HG03135 (cell line): ENCODE measurements at regions not wholly inside any gene's neighbourhood (a gene's known extent, or its start where the extent isn't known, plus 50 kb on each side); places are given as distances from the start of the nearest gene placed in this dataset.

Experiments used
- ATAC-seq: cut with Tn5 transposase; IDR thresholded peaks from one replicate; pipeline ENCODE4 v1.9.1; 2021; ENCODE audit warnings: mild to moderate bottlenecking, moderate library complexity; ENCODE audit not compliant: unreplicated experiment

DNA sequence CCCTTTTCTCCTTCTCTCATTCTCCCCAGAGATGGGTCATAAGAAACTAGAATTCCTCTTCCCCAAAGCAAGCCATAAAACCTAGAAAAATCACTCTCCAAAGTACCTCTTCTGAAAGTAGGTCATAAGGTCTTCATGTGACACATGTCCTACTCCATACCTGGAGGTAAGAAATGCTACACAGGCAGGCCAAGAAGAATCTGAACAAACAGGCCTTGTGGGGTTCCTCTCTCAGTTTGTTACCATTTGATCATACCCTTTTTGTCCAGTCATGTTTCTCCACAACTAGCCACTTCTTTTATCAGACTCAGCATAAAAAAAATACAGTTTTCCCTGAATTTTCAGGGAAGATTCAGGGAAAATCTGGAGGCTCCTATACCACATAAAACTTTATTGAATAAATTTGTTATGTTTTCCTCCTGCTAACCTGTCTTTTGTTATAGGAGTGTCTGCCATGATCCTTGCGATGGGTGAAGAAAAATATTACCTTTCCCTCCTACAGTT, 134.4 kb upstream of the LMO4 start:
- ATAC-seq: no peak

DNA sequence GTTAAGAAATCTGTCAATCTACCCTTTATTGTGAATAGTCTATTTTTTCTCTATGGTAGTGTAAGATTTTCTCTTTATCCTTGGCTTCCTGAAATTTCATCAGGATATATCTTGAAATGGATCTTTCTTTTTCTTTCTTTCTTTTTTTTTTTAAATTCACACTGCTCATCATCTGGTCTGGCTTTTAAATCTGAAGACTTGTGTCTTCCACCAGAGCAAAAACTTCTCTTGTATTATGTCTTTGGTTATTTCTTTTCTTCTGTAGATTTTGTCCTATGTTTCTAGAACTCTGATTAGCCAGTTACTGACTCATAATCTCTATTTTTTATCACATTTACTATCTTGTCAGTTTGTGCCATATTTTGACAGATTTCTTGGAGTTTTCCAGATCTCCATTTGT, 133.8 kb upstream of the LMO4 start:
- ATAC-seq: no peak

GRCh38 chr1:87196110-87196827, 132.4 kb upstream of the LMO4 start:
- no peak for ATAC-seq

GRCh38 chr1:87197156-87197555, 131.5 kb upstream of the LMO4 start:
- no peak for ATAC-seq

DNA sequence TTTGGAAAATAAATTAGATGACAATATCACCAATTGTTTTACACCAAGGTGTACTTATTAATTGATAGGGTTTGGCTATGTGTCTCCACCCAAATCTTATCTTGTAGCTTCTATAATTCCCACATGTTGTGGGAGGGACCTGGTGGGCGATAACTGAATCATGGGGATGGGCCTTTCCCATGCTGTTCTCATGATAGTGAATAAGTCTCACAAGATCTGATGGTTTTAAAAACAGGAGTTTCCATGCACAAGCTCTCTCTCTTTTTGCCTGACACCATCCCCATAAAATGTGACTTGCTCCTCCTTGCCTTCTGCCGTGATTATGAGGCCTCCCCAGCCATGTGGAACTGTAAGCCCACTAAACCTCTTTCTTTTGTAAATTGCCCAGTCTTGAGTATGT, 131.0 kb upstream of the LMO4 start:
- ATAC-seq: no peak

GRCh38 chr1:87200875-87201638, 127.6 kb upstream of the LMO4 start:
- ATAC-seq: no peak

DNA sequence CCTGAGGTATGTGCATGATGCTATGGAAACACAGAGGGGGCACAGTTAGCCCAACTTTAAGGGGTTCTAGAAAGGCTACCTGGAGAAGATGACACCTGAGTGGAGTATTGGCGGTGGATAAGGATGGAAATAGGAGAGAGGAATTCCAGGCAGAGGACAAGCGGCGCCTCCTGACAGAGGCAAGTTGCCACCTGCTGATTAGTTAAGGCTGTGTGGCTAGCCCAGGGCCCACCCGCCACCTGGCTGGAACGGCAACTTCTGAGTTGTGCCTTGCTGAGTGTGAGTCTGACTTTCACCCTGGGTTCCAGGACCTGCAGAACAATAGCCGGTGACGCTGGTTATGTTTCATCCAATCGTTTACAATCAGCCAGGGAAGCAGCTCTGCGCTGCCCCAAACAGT, 126.9 kb upstream of the LMO4 start:
- no peak for ATAC-seq

- ATAC-seq: no peak
Observed at GRCh38 chr1:87202451-87202850, 126.2 kb upstream of the LMO4 start.

DNA sequence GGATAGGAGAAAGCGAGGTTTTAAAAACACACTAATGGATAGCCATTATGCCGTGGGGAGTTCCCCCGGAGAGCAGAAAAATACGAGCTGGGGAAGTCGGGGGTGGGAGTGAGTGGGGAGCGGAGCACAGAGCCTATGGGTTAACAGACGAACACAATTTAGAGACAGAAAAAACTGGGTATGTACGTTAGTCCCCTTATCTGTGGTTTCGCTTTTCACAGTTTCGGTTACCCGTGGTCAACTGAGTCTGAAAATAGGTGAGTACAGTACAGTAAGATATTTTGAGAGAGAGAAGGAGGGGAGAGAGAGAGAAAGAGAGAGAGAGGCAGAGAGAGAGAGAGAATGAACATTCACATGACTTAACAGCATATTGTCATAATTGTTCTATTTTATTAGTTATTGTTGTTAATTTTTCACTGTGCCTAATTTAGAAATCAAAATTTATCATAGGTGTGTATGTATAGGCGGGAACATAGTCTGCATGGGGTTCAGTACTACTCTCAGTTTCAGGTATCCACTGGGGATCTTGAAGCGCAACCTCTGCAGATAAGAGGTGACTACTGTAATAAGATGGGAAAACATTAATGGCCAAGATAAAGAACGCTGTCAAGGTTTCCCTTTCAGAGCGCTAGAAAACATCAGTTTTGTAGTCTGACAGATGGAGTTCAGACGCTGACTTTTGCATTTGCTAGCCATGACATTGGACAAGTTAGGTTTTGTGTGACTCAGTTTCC, 125.6 kb upstream of the LMO4 start:
- peak; percentile 84 for ATAC-seq

DNA sequence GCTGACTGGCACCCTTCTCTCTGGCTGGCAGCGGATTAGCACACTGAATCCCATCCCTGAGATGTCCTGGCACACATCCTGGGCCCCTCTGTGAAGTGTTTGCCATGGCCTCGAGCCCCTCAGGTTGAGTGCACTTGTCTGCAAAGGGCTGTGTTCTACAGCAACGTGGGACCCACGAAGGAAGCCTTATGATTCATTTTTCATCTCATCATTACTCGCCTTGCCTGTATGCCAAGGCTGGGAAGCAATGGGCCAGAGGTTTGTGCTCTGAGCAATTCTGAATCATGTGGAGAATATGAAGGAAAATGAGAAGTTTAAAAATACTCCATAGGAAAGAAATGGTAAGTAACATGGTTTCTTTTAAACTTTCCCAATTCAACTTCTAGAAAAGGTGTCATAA, 124.8 kb upstream of the LMO4 start:
- no peak for ATAC-seq

GRCh38 chr1:87204441-87204840, 124.2 kb upstream of the LMO4 start:
- no peak for ATAC-seq

DNA sequence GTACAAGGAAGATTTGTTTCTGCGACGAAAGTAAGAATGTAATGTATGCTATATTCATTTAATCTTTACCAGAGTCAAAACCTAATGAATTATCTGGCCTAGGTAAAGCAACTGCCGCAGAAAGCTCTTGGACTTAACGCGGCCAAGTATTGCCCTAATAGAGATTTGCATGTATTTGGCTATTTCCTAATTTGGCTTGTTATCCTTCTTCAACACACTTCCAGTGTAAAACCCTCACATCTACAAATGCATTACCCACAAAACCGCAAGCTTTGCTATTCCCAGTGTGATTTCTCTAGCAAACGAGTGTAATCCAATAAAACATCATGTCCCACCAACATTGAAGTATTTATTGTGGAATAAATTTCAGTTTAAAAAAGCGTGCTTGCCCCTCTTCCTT, 123.8 kb upstream of the LMO4 start:
- no peak for ATAC-seq

DNA sequence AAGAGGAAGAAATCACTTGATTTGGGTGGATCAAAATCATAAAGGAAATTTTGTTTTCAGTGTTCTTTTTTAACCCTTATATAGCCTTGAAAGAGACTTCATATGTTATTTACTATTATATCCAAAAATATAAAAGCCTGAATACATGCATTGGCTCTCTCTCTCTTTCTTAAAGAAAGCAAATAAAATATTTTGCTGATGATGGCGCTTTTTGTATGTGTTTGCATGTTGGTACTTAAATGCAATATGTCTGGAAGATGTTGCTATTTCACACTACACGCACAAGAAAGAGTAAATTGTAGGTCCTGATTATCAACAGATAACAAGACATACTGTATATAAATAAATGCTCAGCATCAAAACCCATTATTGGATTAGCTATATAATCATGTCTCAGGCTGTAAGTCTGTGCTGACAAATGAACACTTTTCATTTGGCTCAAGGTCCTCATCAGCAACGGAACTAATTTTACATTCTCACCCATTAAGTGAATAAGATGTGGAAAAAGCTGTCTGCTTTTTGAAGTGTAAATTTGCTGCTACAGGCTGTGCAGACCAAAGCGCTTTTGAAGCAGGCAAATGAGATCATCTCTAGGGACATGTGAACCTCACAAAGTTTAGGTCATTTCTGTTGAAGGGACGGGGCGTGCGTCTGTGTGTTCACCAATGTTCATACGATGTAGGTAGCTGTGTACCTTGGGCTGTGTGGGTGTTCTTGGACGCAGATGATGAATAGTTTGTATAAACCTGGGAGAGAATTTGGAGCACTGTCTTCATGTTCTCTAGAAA, 122.4 kb upstream of the LMO4 start:
- no peak for ATAC-seq

DNA sequence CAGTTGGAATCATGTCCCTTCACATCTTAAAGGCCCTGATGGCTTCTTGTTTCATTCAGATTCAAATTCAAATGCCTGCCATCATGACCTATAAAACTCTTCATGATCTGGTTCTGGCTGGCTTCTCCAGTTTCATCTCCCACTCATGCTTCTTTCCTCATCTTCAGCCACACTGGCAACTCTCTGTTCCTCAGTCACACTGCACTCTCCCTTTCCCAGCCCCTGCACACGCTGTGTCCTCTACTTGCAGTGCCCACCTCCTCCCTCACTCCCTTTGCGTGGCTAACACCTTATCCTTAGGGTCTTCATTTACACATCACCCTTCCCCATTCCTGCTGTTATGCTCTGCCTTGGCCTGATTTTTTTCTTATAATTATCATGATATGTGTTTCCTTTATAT, 120.6 kb upstream of the LMO4 start:
- no peak for ATAC-seq

GRCh38 chr1:87208931-87209330, 119.7 kb upstream of the LMO4 start:
- ATAC-seq: no peak

DNA sequence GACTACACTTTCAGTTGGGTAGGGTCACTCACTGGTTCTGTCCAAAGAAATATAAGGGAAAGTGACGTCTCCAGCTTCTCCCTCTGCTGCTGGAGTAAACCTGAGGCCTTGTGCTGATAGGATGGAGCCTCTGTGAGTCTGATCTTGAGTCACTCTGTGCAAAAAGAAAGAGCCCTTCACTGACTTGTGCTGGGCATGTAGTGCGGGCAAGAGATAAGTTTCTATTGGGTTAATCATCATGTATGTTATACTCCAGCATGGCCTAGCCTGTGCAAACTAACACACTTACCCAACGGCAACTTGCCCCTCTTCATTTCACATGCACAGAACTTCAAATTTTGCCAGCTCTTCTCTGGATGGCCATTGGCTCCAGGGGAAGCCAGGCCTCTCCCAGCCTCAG, 118.5 kb upstream of the LMO4 start:
- ATAC-seq: no peak

DNA sequence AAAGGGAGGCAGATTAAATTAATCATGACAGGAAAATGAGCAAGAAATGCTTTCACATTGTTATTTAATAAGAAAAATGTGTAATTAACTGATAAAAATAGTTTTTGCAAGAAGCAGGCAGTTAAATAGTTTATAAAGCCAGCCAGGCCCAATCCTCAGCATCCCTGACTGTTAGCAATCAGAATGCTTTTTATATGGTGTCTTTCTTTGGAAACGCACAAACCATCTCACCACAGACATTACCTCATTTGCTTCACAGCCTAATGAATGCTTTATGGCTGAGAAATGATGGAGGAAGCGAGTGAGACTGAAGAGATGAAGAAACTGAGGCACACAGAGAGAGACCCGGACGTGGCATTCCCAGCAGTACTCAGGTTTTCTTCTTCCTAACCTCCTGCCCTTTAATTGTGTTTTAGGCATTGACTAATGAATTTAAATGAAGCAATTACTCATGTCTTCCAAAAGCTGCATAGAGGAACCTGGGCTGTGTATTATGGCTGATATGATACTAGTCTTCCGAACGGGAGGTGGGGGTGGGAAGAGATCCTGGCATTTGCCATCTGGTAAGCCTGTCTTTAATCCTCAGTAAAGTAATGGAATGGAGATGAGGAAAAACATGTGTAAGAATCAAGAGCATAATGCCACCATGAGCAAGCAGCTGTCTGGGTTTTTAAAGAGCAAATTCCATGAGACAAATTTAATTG, 116.1 kb upstream of the LMO4 start:
- ATAC-seq: no peak

GRCh38 chr1:87213135-87213515, 115.6 kb upstream of the LMO4 start:
- ATAC-seq: no peak

DNA sequence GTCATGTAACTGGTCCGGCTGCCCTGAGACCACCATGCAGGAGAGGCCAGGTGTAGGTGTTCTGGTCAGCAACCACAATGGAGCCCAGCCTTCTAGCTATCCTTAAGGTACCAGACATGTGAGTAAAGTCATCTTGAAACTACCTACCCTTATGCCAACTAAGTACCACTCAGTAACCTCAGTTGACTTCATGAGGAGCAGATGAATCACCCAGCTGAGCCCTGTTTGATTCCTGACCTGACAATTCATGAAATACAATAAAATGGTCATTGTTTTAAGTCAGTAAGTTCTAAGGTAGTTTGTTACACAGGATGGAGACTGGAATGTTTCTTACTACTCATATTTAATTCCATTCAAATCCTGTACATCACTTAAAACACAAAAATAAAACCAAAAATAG, 113.1 kb upstream of the LMO4 start:
- ATAC-seq: no peak

- no peak for ATAC-seq
Observed at GRCh38 chr1:87218618-87219017, 110.1 kb upstream of the LMO4 start.
